Stimulated activated CD8-positive, alpha-beta memory T cell treated with anti-CD3 and anti-CD28 coated beads, Interleukin-4, amount 100 ng/mL, for 48 hours (primary cell): ENCODE measurements at regions not wholly inside any gene's neighbourhood (a gene's known extent, or its start where the extent isn't known, plus 50 kb on each side); places are given as distances from the start of the nearest gene placed in this dataset.
"Not testable (repeated sequence)": the region's sequence is repeated elsewhere in the genome, so short reads cannot be mapped to it uniquely, and the experiment has no call there.

Source experiments
- DNase-seq: peaks from one replicate; pipeline ENCODE4 v3.0.0-alpha.2; 2020

DNA sequence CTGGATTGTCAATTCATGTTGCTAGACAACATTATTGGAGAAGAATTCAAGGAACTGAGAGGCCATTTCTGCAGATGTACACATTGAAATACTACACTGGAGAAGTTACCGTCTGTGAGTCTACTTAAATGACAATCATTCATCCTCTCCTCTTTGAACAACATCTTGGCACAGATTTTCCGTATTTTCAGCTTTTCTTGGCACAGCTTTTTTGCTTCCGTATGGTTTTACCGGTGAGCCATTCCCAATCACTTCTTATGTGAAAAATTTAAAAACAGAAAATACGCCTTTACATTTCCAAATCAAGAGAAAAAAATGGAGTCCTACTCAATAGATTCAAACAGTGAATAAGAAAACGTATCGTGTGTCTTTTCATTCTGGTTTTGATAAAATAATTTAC, 1493.7 kb downstream of the AMY1C start:
- no peak for DNase-seq

DNA sequence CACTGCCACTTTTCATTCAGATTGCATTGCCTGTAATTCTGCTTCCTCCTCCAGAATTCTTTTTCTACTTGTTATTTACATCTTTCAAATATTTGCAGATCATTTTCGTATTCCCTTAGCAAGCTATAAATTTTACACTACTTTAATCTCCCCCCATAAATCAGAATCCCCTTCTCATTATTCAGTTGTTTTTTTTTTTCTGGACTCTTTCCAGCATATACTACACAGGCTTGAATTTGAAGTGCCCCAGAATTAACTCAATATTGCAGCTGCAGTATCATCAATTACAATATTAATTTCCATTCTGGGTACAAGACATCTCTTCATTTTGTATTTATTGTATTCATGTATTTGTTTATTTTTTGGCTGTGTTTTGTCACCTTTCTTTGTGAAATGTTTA, 1494.3 kb downstream of the AMY1C start:
- DNase-seq, result no peak

DNA sequence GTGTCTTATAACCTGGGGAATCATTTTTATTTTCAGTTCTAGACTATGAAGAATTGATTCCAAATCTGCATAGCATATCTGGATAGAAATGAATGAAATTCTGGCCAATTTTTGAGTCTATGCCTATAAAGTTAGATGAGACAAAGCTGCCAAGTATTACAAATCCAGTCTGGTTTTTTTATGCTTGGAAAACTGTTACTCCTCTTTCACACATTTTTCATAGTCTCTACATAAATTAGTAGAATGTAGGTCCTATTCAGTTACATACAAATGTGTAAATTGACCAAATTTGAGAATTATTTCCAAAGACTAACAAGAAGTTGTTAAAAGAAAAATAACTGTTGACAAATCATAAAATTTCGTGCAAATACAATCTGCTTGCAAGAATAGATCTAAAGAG, 1505.2 kb downstream of the AMY1C start:
- DNase-seq, result no peak

DNA sequence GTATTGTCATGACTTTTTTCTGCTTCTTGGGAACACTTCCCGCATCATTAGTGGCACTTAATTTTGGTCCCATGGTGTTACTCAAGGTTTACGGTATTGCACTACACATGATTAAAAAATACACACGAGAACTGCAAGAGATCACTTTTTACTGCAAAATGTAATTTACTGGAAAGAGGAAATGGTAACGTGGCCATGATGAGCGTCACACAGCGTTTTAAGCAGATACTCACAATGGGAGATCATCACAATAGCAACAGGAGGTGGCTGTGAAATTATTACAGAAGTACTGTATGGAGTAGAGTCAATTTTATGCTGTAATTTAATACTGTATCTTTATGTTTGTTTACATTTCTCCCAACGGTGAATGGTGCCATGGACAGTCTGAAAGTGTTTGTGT, 1510.3 kb downstream of the AMY1C start:
- no peak for DNase-seq

DNA sequence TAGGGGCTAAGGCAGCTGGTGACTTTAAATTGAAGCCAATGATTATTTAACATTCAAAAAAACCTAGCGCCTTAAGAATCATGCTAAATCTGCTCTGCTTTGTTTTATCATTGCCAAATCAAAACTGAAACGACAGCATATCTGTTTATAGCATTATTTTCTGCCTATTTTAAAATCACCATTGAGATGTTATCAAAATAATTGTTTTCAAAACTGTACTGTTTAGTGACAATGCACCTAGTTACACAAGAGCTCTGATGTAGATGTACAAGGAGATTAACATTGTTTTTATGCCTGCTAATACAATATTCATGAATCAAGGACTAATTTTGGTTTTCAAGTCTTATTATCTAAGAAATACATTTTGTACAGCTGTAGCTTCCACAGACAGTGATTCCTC, 1521.3 kb downstream of the AMY1C start:
- DNase-seq, result no peak

DNA sequence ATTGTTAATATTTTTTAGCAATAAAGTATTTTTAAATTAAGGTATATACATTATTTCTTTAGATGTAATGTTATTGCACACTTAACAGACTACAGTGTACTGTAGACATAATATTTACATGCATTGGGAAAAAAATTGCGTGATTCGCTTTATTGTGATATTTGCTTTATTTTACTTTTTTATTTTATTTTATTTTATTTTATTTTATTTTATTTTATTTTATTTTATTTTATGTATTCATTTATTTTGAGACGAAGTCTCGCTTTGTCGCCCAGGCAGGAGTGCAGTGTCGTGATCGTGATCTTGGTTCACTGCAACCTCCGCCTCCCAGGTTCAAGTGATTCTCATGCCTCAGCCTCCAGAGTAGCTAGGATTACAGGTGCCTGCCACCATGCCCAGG, 1522.7 kb downstream of the AMY1C start:
- DNase-seq, result not testable (repeated sequence)

DNA sequence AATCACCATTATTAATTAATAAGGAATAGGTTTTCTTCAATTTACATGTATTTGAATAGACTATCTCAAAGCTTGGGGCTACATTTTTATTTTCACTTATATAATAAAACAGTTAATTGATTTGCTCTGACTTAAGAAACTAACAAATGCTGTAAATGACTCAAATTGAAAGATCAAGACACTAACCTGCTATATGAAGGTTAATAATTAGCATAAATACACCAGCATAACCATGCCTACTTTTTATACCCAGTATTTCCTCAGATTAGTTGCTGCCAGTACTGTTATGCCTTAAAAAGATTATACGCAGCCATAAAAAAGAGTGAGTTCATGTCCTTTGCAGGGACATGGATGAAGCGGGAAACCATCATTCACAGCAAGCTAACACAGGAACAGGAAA, 1545.1 kb downstream of the AMY1C start:
- no peak for DNase-seq

DNA sequence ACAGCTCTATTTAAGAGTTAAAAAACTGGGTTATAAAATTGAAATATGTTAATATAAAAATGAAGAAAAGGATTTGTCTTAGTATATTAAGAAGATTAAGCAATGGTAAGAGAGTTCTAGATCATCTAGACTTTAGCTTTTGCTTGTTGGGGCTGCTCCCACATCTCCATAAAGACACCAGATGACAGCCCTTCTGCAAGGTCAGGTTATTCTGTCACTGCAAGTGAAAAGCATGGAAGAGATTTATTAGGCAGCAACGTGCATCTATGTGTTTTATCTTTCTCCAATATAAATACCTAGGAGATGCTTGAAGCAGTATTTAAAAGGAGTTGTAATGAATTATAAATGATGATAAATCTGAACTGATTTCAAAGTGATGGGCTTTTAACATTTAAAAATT, 1560.4 kb downstream of the AMY1C start:
- DNase-seq, result no peak

DNA sequence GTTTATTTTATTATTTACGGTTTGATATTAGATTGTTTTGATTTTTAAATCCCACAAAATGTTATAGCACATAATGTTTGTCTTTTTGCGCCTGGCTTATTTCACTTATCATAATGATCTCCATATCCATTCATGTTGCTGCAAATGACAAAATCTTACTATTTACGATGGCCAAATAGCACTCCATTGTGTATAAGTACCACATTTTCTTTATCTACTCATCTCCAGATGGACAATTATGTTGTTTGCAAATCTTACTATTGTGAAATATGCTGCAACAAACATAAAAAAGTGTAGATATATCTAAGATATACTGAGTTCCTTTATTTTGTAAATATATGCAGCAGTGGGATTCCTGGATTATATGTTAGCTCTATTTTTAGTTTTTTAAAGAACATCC, 1568.3 kb downstream of the AMY1C start:
- no peak for DNase-seq

DNA sequence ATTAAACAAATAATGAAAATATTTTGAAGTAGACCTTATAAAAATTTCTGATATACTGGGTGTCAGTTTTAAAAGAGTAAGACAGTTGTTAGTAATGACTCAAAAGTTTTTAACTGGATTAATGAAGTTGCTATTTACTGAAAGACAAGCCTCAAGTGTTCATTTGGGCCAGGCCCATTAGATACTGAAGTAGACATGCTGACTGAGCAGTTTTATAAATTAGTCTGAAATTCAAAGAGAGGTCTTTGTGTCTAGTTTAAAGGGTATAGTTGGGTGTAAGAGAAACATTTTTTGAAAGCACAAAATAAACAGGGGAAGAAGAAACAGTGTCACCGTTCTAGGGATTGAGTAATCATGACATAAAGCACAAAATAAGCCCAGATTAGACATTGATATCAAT, 1577.2 kb downstream of the AMY1C start:
- DNase-seq, result no peak

DNA sequence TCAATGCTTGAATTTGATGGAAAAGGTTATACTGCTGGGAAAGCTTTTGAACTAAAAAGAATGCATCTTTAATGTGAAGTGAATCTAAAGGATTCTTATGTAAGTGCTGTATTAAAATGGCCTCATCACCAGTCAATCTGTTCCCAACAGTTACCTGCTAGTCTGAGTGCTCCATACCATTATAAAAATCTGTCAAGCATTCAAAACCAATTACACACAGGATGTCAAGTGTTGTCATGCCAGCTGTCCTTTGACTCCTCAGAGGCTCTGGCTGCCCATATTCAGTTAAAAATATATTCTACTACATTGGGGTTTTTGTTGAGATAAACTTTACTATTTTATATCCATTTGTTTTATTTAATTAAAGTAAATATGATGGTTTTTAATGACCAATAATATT, 1587.7 kb downstream of the AMY1C start:
- no peak for DNase-seq

DNA sequence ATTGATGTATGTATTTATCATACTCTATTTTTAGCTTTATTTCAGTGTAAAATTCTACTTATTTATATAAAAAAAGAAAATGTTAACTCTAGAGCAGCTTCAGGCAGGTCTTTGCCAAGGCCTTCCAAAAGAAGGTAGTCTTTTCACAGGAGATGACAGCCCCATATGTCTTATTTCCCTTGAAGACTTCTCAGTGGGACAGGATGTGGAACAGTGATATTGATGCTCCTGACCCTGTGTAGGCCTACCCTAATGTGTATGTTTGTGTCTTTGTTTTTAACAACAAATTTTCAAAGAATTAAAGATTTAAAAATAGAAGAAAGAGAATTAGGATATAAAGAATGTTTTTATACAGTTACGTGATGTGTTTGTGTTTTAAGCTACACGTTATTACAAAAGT, 1593.6 kb downstream of the AMY1C start:
- no peak for DNase-seq

DNA sequence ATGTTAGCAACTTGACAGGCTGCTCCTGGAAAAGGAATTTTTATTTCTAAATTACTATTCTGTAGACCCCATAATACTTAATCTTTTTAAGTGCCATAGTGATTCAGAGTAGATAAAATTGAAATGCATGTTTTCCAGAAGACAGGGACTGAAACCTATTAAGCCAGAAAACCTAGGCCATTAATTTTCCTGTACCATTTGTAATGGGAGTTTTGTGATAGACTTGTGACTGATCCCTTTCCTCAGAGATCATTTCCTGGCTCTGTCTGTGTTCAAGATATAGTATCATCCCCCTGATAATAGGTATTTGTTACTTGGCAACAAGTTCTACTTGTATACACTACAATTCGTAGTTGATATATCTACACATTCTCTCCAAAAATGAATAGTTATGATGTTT, 1609.8 kb downstream of the AMY1C start:
- no peak for DNase-seq

DNA sequence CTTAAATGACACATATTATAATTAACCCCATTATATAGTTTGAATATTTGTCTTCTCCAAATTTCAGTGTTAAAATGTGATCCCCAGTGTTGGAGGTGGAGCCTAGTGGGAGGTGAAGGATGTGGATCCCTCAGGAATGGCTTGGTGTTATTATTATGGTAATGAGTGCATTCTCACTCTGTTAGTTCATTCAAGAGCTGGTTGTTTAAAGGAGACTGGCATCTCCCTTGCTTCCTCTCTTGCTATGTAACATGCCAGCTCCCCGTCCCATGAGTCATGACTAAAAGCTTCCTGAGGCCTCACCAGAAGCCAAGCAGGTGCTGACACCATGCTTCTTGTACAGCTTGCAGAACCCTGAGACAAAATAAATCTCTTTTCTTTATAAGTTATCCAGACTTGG, 1612.7 kb downstream of the AMY1C start:
- no peak for DNase-seq

DNA sequence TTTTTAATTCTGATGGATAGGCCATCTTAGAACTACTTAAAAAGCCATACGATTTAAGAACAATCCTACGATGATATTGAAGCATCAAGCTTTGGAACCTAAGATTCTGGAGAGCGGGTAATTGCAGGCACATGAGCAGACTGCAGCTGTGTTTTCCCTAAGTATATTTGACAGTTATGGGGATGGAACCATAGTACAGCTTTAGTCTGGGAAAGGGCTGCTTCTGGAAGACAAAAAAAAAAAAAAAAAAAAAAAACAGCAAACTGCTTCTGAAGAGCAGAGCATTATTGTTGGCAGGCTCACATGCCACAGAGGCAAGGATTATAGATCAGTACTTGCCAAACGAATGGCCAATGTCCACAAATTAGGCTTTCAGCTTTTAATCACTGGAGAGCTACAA, 1618.7 kb downstream of the AMY1C start:
- DNase-seq, result no peak

DNA sequence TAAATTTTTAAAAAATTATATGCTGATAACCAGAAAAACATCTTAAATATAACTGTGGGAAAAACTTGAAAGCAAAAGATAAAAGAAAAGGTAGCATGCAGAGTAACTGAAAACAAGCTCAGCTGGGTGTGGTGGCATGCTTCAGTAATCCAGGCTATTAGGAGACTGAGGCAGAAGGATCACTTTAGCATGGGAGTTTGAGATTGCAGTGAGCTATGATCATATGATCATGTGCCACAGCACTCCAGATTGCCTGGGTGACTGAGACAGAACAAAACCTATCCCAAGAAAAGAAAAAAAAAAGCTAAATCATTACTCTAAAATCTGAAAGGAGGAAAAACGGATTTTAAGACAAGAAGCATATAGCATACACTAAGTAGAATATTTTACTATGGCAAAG, 1624.0 kb downstream of the AMY1C start:
- DNase-seq, result no peak

DNA sequence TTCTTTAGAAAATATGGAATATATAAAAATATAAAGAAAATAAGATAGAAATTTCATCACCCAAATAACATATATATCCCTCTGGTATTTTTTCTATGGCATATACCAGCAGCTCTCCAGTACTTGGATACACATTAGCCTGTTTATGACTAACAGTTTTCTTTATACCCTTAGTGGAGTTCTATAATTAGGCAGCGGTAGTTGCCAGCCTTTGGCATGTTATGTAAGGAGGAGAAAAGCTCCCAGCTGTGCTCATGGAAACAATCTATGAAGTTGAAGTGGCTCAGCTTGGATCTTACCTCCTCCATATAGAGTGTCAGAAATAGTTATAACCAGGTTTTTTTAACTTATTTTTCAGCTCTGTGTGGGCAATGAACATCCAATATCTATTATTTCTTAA, 1636.8 kb downstream of the AMY1C start:
- no peak for DNase-seq

DNA sequence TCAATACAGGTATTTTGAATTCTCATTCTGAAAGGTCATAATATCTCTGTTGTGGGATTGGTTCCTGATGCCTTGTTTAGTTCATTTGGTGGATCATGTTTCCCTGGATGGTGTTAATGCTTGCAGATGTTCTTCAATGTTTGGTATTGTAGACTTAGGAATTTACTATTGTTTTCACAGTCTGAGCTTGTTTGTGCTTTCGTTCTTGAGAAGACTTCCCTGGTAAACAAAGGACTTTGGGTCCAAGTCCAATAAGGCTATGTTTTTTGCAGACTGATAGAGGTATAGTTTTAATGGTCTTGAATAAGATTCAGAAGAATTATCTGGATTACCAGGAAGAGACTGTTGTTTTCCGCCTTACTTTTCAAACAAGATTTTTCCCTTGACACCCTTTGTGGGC, 1646.3 kb downstream of the AMY1C start:
- no peak for DNase-seq

DNA sequence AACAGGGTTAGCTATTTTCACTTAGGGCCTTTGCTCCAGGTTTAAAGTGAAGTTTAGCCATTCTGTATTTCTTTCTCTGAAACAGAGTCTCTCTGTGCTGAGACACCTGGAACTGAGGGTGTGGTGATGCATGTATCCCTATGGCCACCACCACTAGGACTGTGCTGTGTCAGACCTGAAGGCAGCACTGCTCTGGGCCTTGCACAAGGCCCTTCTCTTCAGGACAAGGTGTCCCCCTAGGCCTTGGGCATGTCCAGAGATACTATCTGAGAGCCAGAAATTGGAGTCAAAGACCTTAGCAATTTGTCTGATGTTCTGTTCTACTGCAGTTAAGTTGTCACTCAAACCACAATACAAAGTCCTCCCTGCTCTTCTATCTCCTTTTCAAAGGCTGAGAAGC, 1649.2 kb downstream of the AMY1C start:
- DNase-seq, result no peak

DNA sequence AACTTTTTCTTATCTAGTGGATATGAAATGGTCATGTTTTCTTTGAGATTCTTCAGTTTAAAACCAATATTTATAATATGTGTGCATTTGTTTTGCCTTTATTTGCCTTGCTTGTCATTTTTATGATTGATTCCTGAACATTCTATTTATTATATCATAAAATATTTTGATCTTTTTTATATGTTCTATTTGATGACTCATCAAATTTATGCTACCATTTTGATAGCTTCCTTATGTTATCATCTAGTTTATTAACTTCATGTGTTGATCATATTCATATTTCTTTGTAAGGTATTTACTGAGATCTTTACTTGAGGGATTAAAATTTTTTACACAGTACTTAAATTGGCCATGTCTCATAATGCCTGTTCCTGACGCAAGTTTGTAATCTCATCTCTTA, 1650.0 kb downstream of the AMY1C start:
- DNase-seq, result no peak

DNA sequence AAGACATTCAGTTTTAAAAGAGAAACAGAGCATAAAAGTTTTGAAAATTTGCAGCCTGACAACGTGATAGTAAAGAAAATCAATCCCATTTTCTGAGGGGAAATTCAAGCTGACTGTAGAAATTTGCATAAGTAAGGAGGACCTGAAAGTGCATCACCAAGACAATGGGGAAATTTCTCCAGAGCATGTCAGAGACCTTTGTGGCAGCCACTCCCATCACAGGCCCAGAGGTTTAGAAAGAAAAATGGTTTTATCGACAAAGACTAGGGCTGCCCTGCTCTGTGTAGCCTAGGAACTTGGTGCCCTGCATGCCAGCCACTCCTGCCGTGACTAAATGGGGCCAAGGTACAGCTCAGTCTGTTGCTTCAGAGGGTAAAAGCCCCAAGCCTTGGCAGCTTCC, 1640.2 kb upstream of the PRMT6 start:
- no peak for DNase-seq

DNA sequence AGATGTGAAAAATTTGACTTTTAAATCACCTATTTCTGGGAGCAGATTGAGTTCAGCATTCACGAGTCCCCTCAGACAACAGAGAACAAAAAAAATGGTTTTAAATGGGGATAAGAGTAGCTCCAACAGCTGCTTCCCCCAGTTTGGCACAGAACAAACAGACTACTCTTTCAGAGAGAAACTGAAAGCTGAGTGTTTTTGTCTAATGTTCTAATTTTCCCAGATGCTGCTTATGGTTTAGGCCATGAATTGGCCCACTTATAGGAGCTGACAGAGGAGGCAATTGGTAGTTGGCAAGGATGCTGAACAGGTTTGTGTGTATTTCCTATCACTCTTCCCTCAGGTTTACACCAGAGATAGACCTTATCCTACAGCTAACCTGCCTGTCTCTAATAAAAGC, 1637.4 kb upstream of the PRMT6 start:
- no peak for DNase-seq

DNA sequence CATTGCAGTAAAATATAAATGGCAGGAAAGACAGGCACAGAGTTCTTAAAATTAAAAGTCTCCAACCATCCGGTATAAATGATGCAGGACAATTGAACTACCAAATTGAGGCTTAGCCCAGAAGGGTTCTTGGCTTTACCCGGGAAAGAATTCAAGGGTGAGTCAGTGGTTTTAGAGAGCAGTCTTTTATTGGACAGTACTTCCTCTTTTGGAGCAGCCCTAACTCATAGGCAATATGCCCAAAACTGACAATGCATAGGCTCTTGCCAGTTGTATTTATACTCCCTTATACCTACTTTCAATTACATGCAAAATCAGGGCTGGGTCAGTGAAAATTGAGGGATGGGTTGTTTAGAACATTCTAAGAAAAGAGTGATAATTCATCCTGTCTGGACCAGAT, 1628.9 kb upstream of the PRMT6 start:
- DNase-seq, result no peak

DNA sequence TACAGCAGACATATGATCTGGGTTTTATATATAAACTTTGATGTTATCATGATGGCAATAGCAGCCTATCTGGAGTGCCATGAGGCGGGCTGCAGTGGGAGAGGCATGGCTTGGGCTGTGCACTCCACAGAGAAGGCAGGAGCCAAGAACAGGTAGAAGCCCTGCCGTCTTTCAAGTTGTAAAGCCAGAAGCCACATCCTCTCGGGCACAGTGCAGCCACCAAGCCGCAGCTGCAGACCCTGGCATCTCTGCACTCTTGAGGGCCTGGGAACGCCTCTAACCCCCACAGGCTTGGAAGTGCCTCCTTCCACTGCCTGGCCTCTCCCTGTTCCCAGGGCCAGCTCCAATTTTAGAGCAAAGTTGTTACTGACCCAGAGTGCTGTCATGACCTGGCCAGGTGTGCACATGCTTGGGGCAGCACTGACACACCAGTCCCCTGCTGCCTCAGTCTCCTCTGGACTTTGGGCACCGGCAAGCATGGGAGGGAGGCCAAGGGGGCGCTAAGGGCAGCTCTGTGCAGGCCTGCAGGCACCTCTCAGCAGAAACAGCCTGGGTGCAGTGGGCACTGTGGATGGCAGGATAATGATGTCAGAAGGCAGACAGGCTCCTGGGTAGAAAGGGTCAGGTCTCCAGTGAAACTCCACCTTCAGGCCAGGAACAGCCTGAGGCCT, 1619.8 kb upstream of the PRMT6 start:
- DNase-seq, result no peak

DNA sequence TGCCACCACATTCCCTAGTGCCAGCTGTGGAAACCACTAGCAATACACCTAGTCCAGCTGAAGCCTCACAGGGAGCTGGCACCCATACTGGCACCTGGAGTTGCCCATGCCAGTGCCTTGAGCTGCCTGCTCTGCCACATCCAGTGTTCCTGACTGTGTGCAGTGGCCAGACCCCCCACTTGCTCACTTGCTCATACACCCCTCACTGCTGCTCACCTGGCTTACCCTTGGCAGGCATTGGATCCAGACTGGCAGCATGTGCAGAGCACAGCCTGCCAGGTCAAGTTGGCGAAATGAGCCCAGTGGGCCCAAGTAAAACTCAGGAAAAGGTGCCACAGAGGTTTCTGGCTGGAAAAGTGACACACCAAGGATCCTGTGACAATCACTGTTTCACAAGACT, 1618.6 kb upstream of the PRMT6 start:
- no peak for DNase-seq

DNA sequence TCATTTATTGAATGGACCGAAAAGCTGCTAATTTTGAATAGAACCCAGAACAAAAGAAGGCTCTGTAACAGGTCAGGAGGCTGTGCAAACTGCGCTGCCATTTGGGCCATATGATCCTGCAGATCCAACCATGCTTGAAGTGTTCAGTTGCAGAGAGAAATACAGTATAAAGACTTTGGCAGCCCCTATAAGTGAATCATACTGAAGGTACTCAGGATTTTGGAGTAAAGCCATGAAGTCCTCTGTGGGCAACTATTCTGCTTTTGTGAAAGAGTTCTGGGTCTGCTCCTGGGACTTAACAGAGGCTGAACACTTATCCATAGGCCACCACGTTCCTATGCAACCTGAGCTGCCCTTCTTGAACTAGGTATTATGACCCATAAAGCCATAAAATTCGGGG, 1613.6 kb upstream of the PRMT6 start:
- no peak for DNase-seq
